ENCODE measurements at regions not wholly inside any gene's neighbourhood (a gene's known extent, or its start where the extent isn't known, plus 50 kb on each side); places are given as distances from the start of the nearest gene placed in this dataset.

DNA sequence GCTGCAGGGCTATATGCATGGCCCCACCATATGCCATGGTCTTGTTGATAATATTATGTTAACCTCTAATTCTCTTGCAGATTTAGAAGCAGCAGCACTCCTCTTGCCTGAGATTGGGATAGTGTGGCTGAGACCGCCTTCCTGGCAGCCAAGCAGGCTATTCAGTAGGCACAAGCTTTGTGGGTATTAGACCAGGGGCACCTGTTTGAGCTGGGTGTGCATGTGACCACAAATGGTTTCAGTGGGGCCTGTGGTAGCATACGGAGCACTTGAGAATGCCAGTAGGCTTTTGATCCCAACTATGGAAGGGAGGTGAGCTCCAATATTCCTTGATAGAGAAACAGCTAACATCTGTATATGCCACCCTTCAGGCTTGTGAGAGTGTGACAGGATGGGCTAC lies 625.1 kb upstream of the NUDT12 start:
- H3K4me3 ChIP-seq (ENCODE audit: low read depth, low read length), result no peak overlapping the region
- DNase-seq (ENCODE audit: low read depth), result no peak
- TF ChIP-seq, protein P1, sequence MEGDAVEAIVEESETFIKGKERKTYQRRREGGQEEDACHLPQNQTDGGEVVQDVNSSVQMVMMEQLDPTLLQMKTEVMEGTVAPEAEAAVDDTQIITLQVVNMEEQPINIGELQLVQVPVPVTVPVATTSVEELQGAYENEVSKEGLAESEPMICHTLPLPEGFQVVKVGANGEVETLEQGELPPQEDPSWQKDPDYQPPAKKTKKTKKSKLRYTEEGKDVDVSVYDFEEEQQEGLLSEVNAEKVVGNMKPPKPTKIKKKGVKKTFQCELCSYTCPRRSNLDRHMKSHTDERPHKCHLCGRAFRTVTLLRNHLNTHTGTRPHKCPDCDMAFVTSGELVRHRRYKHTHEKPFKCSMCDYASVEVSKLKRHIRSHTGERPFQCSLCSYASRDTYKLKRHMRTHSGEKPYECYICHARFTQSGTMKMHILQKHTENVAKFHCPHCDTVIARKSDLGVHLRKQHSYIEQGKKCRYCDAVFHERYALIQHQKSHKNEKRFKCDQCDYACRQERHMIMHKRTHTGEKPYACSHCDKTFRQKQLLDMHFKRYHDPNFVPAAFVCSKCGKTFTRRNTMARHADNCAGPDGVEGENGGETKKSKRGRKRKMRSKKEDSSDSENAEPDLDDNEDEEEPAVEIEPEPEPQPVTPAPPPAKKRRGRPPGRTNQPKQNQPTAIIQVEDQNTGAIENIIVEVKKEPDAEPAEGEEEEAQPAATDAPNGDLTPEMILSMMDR (IDR thresholded peaks at IDR 0.05; ENCODE audit: low read depth, low read length, missing control alignments), result no peak

DNA sequence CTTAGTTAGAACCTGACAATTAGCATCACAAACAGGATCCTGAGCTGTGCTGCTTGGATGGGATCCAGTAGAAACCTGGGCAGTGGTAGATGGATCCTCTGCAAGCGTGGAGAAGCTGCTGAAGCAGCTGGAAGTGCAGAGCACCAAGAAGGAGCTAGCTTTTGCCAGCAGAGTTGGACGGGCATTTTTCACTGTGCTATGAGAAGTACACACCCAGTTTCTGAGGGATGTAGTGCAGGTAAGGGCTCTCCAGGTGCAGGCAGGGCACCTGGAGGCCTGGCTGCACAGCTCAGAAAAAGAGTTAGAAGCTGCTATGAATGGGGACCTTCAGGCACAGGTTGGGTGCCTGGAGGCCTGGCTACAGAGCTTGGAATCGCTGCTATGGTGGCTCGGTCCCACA lies 623.9 kb upstream of the NUDT12 start:
- TF ChIP-seq, protein P1 (IDR thresholded peaks at IDR 0.05; ENCODE audit: low read depth, low read length, missing control alignments), result no peak
- H3K4me3 ChIP-seq (ENCODE audit: low read depth, low read length), result no peak overlapping the region
- DNase-seq (ENCODE audit: low read depth), result no peak

DNA sequence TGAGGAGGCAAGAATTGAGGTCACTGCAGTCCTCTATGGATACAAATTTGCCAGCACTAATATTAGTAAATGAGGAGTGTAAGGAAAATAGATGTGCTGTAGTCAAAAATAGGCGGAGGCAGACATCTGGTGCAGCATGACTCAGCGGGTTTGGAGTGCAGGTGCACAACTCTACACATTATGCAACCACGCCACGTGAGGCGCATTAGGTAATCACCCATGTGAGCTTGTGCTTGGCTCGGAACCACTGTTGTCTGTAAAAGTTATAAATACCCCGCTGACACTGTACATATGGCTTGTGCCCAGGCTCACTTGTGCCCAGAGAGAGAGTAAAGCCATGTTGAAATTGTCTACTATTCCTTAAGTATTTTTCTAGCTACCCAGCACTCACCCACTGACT lies 623.5 kb upstream of the NUDT12 start:
- no peak overlapping the region for H3K4me3 ChIP-seq (ENCODE audit: low read depth, low read length)
- no peak for DNase-seq (ENCODE audit: low read depth)
- TF ChIP-seq, protein P1 (IDR thresholded peaks at IDR 0.05; ENCODE audit: low read depth, low read length, missing control alignments), result no peak

DNA sequence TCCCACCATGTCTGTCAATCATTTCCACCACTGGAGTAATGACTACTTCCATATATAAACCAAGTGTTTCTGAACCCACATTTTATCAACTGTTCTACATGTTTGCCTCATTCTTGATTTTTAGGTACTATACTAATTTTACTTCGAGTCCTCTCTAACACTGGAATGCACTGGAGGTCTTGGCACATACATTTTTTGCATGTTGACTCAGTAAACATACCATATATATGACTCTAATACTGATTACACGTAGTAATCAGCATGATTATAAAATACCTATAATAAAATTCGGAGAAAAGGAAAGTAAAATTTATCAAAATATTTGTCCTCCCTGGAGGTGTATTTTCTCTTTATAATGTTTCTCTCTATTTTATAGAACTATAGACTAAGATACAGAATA lies 621.7 kb upstream of the NUDT12 start:
- H3K4me3 ChIP-seq (ENCODE audit: low read depth, low read length), result no peak overlapping the region
- DNase-seq (ENCODE audit: low read depth), result no peak
- TF ChIP-seq, protein P1 (IDR thresholded peaks at IDR 0.05; ENCODE audit: low read depth, low read length, missing control alignments), result no peak

DNA sequence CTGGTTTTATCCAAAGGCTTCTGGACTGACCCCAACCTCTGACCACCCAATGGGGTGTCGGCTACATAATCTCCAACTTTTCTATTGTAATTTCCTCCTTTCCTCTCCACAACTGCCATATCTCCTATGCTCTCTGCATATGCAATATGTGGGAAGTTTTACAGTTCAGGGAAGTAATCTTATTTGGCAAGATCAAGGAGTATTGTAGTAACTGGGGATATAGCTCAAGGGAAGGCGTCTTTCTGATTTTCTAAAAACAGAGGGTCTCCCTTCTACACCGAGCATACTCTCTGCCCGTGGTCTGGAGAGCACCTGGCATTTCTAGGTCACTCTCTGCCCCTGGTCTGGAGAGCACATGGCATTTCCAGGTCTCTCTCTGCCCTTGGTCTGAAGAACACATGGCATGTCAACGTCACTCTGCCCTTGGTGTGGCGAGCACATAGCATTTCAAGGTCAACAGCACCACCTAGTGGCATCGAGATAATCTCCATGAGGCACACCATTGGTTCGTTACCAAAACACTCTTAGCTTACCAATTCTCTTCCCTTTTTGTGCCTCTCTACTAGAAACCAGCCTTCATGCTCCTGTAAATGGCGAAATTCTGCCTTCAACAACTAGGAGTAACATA lies 616.4 kb upstream of the NUDT12 start:
- peak; percentile 19 for DNase-seq (ENCODE audit: low read depth)
- H3K4me3 ChIP-seq (ENCODE audit: low read depth, low read length), result no peak overlapping the region

DNA sequence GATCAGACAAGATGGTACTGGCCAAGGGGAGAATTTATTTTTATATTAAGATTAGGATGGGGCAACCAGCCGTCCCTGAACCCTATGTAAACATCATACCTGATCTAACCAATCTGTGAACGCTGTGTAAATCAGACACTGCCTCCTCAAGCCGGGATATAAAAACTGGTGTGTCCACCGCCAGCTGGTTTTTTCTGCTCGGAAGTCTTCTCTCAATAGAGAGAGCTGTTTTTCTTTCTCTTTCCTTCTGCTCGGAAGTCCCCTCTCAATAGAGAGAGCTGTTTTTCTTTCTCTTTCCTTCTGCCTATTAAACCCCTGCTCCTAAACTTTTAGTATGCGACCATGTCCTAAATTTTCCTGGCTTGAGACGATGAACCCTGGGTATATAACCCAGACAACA lies 615.5 kb upstream of the NUDT12 start:
- no peak overlapping the region for H3K4me3 ChIP-seq (ENCODE audit: low read depth, low read length)
- TF ChIP-seq, protein P1 (IDR thresholded peaks at IDR 0.05; ENCODE audit: low read depth, low read length, missing control alignments), result no peak
- no peak for DNase-seq (ENCODE audit: low read depth)

More for the DNA sequence above, 616.4 kb upstream of the NUDT12 start:
- TF ChIP-seq, protein P1 (IDR thresholded peaks at IDR 0.05; ENCODE audit: low read depth, low read length, missing control alignments), result peak; percentile 60

DNA sequence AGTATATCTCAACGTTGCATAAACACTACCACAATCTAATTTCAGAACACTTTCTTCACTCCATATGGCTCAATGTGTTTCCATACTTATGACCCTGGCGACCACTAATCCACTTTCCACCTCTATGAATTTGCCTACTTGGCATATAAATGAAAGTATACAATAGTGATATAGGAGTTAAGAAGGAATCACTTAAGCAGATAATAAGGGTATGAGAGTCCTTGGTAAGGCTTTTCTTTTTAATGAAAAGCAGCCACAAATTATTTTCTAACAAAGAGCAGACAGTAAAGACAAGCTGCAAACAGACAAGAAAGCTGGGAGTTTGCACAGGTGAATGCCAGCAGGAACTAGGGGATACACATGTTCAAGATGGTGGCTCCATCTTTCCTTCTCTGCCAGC lies 615.1 kb upstream of the NUDT12 start:
- H3K4me3 ChIP-seq (ENCODE audit: low read depth, low read length), result no peak overlapping the region
- no peak for DNase-seq (ENCODE audit: low read depth)
- TF ChIP-seq, protein P1 (IDR thresholded peaks at IDR 0.05; ENCODE audit: low read depth, low read length, missing control alignments), result no peak

All from GM12864 (cell line).